Calu3 (cell line): ENCODE measurements at regions not wholly inside any gene's neighbourhood (a gene's known extent, or its start where the extent isn't known, plus 50 kb on each side); places are given as distances from the start of the nearest gene placed in this dataset.

Experiments
- BruUV-seq: library from RNA; stranded (reverse); fragments of 400-500 nt; replicated peaks from 2 replicates; lab custom pipeline; 2021; lab: Mats Ljungman, UMichigan
- CTCF ChIA-PET: fragments of 300-600 bp; sonication (Branson Sonifier 250); formaldehyde crosslinking; loops from one replicate; lab custom pipeline; 2022; ENCODE audit warnings: antibody characterized with exemption; lab: Charles Lee
- DNase-seq: peaks from one replicate; pipeline ENCODE4 v3.0.0; 2022
- H3K27ac Mint-ChIP-seq: one replicate; pipeline ENCODE4 v1.8.0; 2022; ENCODE audit warnings: mixed read lengths; ENCODE audit not compliant: unreplicated experiment
- H3K27me3 Mint-ChIP-seq: one replicate; pipeline ENCODE4 v1.8.0; 2022; ENCODE audit warnings: mixed read lengths; ENCODE audit not compliant: unreplicated experiment
- H3K36me3 Mint-ChIP-seq: one replicate; pipeline ENCODE4 v1.8.0; 2022; ENCODE audit warnings: mild to moderate bottlenecking, moderate library complexity, mixed read lengths; ENCODE audit not compliant: insufficient read depth, unreplicated experiment
- H3K4me1 Mint-ChIP-seq: one replicate; pipeline ENCODE4 v1.8.0; 2022; ENCODE audit warnings: mild to moderate bottlenecking, low read depth, mixed read lengths; ENCODE audit not compliant: unreplicated experiment
- H3K4me3 Mint-ChIP-seq: one replicate; pipeline ENCODE4 v1.8.0; 2022; ENCODE audit warnings: mild to moderate bottlenecking, low read depth, moderate library complexity, mixed read lengths; ENCODE audit not compliant: unreplicated experiment
- H3K9me3 Mint-ChIP-seq: one replicate; pipeline ENCODE4 v1.8.0; 2022; ENCODE audit warnings: low read depth, mixed read lengths; ENCODE audit not compliant: unreplicated experiment
- intact Hi-C: fragments of 100-400 bp; cut with micrococcal nuclease; formaldehyde crosslinking; loops from one replicate; pipeline ENCODE4 v1.10.0; 2022; ENCODE audit not compliant: unreplicated experiment
- TF ChIP-seq, protein P1 (sequence below): fragments of 200-600 bp; IDR thresholded peaks from one replicate; pipeline ENCODE4 v1.8.0; 2022; ENCODE audit warnings: antibody characterized with exemption; ENCODE audit not compliant: unreplicated experiment

DNA sequence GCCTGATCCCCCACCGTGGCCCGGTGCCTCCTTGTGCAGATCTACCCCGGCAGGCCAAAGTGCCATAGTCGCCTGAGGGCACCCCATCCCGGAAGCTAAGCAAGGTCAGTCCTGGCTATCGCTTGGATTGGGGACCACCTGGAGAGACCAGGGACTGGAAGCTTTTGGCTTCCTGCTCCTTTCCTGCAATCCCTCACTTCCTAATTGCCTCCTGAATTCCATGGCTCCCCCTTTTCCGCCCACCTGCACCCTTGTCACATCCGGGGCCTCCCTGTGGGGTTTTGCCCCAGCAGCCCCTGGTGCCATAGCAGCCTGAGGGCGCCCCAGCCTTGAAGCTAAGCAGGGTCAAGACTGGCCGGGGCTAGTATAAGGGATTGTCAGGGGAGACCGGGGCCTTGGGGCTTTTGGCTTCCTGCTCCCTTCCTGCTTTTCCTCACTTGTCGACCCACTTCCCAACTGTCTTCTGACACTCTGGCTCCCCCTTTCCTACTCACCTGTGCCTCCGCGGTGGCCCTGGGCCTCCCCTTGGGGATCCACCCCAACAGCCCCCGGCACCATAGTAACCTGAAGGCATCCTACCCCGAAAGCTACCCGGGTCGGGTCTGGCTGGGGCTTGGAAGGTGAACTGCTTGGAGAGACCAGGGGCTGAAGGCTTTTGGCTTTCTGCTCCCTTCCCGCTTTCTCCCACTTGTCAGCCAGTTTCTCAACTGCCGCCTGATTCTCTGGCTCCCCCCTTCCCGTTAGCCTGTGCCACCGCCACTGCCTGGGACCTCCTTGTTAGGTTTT lies 2293.6 kb downstream of the TP53TG3F start:
- intact Hi-C loops: no loop called here
- DNase-seq: no peak
- BruUV-seq: no TSS peak
- CTCF ChIA-PET: no interaction called here
- Mint-ChIP-seq H3K4me3 (no peak overlapping the region), H3K4me1 (no peaks in the 10 kb centered on the region), H3K27ac (no peak overlapping the region), H3K27me3 (no peaks in the 10 kb centered on the region), H3K36me3 (no peaks in the 10 kb centered on the region), H3K9me3 (peaks cover 26% of the 10 kb centered on the region)
- TF ChIP-seq, protein P1, sequence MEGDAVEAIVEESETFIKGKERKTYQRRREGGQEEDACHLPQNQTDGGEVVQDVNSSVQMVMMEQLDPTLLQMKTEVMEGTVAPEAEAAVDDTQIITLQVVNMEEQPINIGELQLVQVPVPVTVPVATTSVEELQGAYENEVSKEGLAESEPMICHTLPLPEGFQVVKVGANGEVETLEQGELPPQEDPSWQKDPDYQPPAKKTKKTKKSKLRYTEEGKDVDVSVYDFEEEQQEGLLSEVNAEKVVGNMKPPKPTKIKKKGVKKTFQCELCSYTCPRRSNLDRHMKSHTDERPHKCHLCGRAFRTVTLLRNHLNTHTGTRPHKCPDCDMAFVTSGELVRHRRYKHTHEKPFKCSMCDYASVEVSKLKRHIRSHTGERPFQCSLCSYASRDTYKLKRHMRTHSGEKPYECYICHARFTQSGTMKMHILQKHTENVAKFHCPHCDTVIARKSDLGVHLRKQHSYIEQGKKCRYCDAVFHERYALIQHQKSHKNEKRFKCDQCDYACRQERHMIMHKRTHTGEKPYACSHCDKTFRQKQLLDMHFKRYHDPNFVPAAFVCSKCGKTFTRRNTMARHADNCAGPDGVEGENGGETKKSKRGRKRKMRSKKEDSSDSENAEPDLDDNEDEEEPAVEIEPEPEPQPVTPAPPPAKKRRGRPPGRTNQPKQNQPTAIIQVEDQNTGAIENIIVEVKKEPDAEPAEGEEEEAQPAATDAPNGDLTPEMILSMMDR: no peak

DNA sequence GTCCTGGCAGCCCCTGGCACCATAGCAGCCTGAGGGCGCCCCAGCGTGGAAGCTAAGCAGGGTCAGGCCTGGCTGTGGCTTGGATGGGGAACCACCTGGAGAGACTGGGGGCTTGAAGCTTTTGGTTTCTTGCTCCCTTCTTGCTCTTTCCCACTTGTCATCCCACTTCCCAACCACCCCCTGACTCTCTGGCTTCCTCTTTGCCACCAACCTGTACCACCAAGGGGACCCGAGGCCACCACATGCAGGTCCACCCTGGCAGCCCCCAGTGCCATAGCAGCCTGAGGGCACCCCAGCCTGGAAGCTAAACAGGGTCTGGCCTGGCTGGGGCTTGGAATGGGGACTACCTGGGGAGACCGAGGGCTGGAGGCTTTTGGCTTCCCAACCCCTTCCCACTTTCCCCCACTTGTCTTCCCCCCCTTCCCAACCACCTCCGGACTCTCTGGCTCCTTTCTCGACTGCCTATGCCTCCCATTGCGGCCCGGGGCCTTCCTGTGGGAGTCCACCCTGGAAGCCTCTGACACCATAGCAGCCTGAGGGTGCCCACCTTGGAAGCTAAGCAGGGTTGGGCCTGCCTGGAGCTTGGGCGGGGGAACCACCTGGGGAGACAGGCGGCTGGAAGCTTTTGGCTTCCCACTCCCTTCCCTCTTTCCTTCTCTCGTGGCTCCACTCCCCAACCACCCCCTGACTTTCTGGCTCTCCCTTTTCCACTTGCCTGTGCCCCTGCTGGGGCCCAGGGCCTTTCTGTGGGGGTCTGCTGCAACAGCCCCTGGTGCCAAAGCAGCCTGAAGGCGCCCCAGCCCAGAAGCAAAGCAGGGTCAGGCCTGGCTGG lies 2294.4 kb downstream of the TP53TG3F start:
- no peak for DNase-seq
- Mint-ChIP-seq H3K27ac (no peak overlapping the region), H3K36me3 (no peaks in the 10 kb centered on the region), H3K4me1 (no peaks in the 10 kb centered on the region), H3K9me3 (peaks cover 25% of the 10 kb centered on the region), H3K4me3 (no peak overlapping the region), H3K27me3 (no peaks in the 10 kb centered on the region)
- BruUV-seq: no TSS peak
- intact Hi-C loops: no loop called here
- TF ChIP-seq, protein P1: no peak
- CTCF ChIA-PET: no interaction called here

DNA sequence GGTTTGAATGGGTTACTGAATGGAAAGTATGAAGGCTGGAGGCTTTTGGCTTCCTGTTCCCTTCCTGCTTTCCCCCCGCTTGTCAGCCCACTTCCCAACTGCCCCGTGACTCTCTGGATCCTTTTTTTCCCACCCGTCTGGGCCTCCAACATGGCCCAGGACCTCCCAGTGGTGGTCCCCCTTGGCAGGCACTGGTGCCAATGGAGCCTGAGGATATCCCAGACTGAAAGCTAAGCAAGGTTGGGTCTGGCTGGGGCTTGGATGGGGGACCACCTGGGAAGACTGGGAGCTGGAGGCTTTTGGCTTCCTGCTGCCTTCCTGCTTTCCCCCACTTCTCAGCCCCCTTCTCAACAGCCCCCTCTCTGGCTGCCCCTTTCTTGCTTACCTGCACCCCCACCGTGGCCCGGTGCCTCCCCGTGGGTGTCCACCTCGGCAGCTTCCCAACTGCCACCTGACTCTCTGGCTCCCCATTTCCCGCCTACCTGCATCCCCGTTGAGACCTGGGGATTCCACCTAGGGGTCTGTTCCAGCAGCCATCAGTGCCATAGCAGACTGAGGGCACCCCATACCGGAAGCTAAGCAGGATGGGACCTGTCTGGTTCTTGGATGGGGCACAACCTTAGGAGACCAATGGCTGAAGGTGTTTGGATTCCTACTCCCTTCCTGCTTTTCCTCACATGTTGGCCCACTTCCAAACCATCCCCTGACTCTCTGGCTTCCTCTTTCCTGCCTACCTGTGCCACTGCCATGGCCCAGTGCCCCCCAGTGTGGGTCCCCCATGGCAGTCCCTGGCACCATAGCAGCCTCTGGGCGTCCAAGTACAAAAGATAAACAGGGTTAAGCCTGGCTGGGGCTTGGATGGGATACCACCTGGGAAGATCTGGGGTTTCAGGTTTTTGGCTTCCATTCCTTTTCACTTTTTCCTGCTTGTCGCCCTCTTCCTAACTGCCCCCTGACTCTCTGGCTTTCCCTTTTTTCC lies 2295.3 kb downstream of the TP53TG3F start:
- Mint-ChIP-seq H3K27ac (no peak overlapping the region), H3K4me3 (no peak overlapping the region), H3K9me3 (peaks cover 24% of the 10 kb centered on the region), H3K27me3 (no peaks in the 10 kb centered on the region), H3K36me3 (no peaks in the 10 kb centered on the region), H3K4me1 (no peaks in the 10 kb centered on the region)
- CTCF ChIA-PET: no interaction called here
- no TSS peak for BruUV-seq
- intact Hi-C loops: no loop called here
- no peak for DNase-seq
- TF ChIP-seq, protein P1: no peak

DNA sequence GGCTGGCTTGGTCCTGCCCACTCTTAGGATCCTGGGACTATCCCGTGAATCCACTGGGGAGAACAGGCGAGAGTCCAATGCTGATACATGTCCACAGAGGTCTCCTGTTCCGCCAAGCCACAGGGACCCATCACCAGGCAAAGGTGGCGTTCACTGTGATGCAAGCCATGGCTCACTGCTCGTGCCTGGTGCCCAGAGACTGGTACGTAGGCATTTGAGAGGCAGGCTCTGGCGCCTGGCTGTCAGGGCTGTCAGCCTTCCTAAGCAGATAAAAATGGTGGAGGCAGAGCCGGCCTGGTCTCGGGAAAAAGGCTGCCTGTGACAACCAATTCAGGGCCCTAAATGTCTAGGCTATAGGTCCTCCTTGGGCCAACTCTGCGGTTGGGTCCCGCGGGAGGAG lies 2329.0 kb downstream of the TP53TG3F start:
- BruUV-seq: no TSS peak
- intact Hi-C loops: no loop called here
- no peak for DNase-seq
- CTCF ChIA-PET: no interaction called here
- TF ChIP-seq, protein P1: no peak
- Mint-ChIP-seq H3K27ac (no peak overlapping the region), H3K4me3 (no peak overlapping the region), H3K36me3 (no peaks in the 10 kb centered on the region), H3K4me1 (no peaks in the 10 kb centered on the region), H3K9me3 (peaks cover 11% of the 10 kb centered on the region), H3K27me3 (no peaks in the 10 kb centered on the region)
